ENCODE measurements at regions not wholly inside any gene's neighbourhood (a gene's known extent, or its start where the extent isn't known, plus 50 kb on each side); places are given as distances from the start of the nearest gene placed in this dataset.

- no peak for TF ChIP-seq CTCF (IDR thresholded peaks at IDR 0.05; ENCODE audit: low read depth, low read length, missing input control)
- no peak for TF ChIP-seq ATF3 (IDR thresholded peaks at IDR 0.05)
- TF ChIP-seq ZBTB33 (IDR thresholded peaks at IDR 0.05): no peak
- no peak for TF ChIP-seq JUND (IDR thresholded peaks at IDR 0.05)
- TF ChIP-seq RAD21 (IDR thresholded peaks at IDR 0.05): no peak
- no peak for TF ChIP-seq MAX (IDR thresholded peaks at IDR 0.05)
- TF ChIP-seq HNF4A (conservative IDR thresholded peaks at IDR 0.05): no peak
- no peak for TF ChIP-seq GABPA (IDR thresholded peaks at IDR 0.05 in 1 of 2, conservative IDR thresholded peaks at IDR 0.05 in 1 of 2)
These were observed 401.4 kb upstream of the MYT1L start for GRCh38 chr2:2732331-2733119.

Data from liver (tissue), 3 donors.